Amygdala (tissue), 56 donors: ENCODE measurements at regions not wholly inside any gene's neighbourhood (a gene's known extent, or its start where the extent isn't known, plus 50 kb on each side); places are given as distances from the start of the nearest gene placed in this dataset.

ENCODE experiments used
- DNase-seq, 56 donors: peaks; one replicate each; lab custom pipeline; 2025; lab: John Stamatoyannopoulos, UW

- DNase-seq, result no peak
Observed at GRCh38 chr3:76859596-76859995, 180.3 kb upstream of the ROBO2 start.

GRCh38 chr3:76864355-76864754 is 175.5 kb upstream of the ROBO2 start:
- DNase-seq, result no peak

GRCh38 chr3:76866729-76867408 is 173.0 kb upstream of the ROBO2 start:
- DNase-seq, result no peak

- DNase-seq, result no peak
Observed at GRCh38 chr3:76869726-76870384, 170.0 kb upstream of the ROBO2 start.

DNA sequence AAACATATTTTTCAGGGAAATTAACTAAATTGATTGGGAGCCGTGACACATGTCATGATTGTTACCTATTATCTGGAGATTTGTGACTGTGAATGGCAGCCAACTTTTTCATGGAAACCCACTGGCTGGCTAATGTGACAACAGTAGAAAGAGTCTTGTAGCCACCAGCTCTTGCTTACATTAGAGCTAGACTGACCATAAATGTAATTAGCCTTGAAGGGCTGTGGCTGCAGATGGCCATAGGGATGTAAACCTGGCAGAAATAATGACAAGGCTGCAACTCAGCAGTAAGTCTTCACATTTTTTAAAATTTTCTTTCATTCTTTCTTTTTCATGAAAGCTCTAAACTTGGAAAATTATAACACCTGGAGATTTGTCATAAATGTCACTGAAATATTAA is 168.2 kb upstream of the ROBO2 start:
- no peak for DNase-seq

- no peak for DNase-seq
Observed at GRCh38 chr3:76872999-76873398, 166.9 kb upstream of the ROBO2 start.

- no peak for DNase-seq
Observed at GRCh38 chr3:76873532-76874242, 166.2 kb upstream of the ROBO2 start.

- no peak for DNase-seq
Observed at GRCh38 chr3:76879959-76880358, 159.9 kb upstream of the ROBO2 start.

- no peak for DNase-seq
Observed at GRCh38 chr3:76886761-76887500, 153.0 kb upstream of the ROBO2 start.

DNA sequence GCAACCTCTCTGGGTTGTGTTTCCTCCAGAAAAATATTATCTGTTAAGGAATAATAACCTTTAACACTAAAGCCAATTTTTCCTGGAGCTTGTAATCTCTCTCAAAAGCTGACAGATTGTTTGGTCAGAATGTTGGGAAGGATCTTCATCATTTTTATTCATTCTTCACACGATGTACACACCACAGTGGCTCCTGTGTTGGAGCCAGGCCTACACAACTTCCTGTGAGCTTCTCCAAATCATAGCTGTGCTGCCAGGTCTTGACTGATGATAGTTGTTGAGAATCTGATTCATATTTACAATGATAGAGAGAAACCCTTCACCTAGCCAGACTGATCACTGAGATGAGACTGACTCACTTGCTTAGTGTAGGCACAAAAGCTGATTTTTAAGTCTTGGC is 151.0 kb upstream of the ROBO2 start:
- DNase-seq, result no peak

GRCh38 chr3:76889911-76890310 is 150.0 kb upstream of the ROBO2 start:
- DNase-seq, result no peak

GRCh38 chr3:76897076-76897475 is 142.8 kb upstream of the ROBO2 start:
- no peak for DNase-seq

DNA sequence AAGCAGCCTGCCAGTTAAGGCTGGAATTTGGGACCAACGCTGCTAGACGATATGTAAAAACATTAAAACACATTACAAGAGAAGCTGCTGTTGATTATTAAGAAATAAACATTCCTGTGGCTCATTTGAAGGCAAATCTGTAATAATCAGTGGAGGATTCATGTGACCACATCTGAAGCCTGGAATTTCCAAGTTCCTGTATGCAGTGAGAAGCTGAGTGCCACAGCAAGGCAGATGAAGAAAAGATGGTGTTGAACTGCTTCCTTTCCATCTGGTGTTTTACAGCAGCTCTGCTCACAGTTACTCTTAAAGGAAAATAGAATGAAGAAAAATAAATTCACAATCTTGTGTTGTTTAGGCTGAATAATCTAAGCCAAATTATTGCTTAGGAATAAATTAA is 139.3 kb upstream of the ROBO2 start:
- no peak for DNase-seq

- DNase-seq, result no peak
Observed at GRCh38 chr3:76908156-76908555, 131.7 kb upstream of the ROBO2 start.

GRCh38 chr3:76912841-76913383 is 127.0 kb upstream of the ROBO2 start:
- DNase-seq, result no peak

DNA sequence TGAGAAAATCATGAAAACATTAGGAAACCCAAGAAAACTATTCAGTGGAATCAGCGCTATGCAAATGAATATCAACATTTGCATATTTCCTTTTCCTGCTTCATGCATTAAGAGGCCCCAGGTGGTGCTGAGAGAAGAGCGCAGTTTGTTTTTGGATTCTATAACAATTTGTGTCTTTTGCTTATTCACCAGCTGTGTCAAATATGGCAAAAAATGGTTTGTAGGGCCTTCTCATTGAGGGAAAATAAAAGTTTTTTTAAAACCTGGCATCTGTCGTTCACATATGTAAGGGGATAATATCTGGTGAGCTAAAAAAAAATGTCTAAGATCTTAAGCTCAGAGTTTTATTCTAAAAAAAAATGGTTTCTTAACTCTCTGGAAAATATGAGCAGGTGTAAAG is 122.5 kb upstream of the ROBO2 start:
- DNase-seq, result no peak

- DNase-seq, result no peak
Observed at GRCh38 chr3:76920511-76920910, 119.4 kb upstream of the ROBO2 start.

DNA sequence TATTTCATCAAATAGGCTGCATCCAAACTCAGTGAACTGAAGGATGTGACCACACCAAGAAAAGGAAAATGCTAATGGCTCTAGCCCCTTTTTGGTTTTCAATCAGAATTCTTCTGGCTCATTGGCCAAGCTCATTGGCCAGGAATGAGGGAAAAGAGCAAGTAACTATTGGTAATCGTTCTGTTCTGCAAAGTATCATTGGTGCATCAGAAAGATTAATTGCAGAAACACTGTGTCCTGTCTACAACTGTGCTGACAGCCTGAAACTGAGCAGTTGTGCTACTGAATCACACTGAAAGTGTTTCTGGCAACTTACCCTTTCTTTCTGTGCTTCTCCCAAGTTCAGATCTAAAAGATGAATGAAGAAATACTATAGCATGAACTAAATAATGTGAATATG is 116.4 kb upstream of the ROBO2 start:
- DNase-seq, result no peak

GRCh38 chr3:76930712-76931111 is 109.2 kb upstream of the ROBO2 start:
- DNase-seq, result no peak

DNA sequence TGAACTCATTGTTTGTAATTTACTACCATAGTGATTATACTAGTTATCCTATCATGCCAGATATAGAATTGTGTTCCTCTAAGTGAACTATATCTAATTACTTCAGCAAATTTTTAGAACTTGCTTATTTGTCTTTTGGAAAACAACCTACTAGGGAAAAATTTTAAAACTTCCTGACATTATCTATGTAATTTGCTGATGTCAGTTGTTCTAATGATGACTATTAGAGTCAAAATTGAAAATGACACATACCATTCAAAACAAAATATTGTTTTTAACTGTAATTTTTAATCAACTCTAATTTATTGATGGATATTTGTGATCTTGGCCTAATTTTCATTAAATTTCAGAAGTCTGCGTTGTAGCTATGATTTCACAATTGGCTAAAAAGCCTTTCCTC is 106.7 kb upstream of the ROBO2 start:
- DNase-seq, result no peak

- no peak for DNase-seq
Observed at GRCh38 chr3:76938962-76939361, 100.9 kb upstream of the ROBO2 start.
